HG02885 (cell line): ENCODE measurements at regions not wholly inside any gene's neighbourhood (a gene's known extent, or its start where the extent isn't known, plus 50 kb on each side); places are given as distances from the start of the nearest gene placed in this dataset.
"Not testable (repeated sequence)": the region's sequence is repeated elsewhere in the genome, so short reads cannot be mapped to it uniquely, and the experiment has no call there.

ENCODE experiments used
- ATAC-seq: cut with Tn5 transposase; IDR thresholded peaks from one replicate; pipeline ENCODE4 v1.9.1; 2021; ENCODE audit warnings: mild to moderate bottlenecking; ENCODE audit not compliant: unreplicated experiment, poor library complexity

DNA sequence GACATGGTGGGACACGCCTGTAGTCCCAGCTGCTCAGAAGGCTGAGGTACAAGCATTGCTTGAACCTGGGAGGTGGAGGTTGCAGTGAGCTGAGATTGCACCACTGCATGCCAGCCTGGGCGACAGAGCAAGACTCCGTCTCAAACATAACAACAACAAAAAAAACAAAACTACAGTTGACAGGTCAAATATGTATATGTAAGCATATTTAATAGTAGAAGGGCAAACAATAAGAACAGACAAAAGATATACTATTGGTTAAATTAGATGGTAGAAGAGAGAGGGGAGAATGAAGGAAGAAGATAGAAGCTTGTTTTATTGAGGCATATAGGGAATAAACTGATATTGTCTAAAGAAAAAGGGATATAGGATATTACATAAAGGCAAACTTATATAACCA lies 247.1 kb downstream of the KLF13 start:
- no peak for ATAC-seq

DNA sequence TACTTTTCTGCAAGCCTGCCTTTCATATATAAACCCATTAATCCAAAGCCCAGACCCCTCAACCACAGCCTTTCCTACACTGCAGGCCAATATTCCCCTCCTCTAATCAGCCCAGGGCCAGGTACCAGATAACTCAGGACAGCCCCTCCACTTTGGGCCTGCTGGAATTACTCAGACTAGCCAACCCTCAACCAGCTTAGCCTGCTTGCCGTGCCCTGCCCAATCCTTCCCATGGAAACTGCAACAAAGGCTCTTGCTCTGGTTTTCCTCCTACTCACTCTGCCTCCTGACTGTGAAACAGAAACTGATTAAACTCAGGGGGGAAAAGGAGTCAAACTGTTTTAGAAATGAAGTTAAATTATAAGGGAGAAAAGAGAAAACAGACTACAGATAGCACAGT lies 248.1 kb downstream of the KLF13 start:
- no peak for ATAC-seq

DNA sequence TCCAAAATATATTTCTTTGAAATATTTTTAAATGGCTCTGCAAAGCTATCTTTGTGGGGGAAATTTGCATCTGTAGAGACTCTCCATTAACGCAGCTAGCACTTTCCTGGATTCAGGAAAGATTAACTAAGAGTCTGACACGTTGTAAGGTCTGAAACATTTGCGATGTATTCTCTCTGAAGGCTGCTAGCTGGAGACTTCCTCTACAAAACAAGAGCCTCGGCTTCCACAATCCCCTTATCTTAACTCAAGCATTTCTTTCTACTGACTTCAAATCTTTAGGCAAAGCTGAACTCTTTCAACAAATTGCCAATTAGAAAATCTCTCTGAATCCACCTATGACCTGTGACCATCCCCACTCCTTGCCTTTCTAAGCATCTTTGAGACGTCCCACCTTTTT lies 250.5 kb downstream of the KLF13 start:
- no peak for ATAC-seq

DNA sequence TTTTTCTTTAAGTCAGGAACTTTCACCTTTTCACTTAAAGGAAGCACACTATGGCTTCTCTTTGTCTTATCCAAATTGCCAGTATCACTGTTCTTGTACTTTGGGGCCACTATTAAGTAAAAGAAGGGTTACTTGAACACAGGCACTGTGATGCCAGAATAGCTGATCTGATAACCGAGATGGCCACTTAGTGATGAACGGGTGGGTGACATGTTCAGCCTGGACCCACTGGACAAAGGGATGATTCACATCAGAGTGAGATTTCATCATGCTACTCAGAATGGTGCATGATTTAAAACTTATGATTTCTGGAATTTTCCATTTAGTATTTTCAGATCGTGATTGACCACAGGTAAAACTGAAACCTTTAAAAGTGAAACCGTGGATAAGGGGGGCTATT lies 252.6 kb downstream of the KLF13 start:
- ATAC-seq = no peak

DNA sequence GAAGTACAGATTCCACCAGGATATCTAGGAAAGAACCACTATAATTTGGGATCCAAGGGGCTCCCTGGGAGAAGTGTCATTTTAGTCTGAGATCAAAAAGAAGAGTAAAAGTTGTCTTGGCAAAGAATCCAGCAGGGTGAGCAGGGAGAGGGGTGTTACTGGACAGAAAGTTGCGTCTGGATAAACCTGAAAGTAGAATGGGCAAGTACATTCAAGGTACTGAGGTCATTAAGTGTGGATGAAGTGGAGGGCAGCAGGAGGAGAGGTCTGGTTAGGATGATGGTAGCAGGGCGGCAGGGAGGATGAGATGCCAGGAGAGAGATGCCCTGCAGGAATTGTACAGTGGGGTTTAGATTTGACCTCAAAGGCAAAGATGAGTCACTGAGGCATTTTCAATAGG lies 253.3 kb downstream of the KLF13 start:
- ATAC-seq = no peak

DNA sequence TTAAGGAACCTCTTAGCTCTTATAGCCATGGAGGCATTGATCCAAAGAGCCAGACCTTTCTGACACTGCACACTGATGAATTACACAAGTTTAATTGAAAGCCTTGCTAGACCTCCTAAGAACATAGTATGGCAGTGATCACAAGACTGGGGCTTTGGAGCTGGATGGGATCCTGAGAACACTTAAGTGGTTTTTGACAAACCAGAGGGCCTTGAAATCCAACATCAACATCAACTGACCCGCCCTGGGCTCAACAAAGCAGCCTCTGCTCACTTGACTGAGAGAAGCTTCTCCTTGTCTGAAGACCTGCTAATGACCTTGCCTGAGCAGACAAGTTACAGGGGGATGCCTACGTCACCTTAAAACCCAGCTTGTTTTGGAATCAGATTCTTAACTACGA lies 257.6 kb downstream of the KLF13 start:
- no peak for ATAC-seq

DNA sequence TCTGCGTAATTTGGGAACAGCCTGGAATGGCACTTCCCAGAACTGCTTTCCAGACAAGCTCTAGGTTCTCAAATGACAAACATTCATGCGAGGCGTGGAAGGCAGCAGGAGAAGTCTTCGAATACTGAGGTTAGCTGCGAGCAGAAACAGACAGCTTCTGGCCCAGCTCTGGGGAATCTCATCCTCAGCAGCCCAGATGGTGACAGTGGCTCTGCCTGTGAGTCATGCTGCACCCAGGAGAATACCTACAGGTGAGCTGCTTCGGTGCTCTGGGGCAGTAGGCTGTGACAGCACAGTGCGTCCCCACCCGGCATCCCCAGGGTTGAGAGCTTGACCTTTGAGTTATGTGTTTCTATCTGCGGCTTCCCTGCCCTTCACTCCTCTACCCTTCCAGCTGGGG lies 258.6 kb downstream of the KLF13 start:
- no peak for ATAC-seq

DNA sequence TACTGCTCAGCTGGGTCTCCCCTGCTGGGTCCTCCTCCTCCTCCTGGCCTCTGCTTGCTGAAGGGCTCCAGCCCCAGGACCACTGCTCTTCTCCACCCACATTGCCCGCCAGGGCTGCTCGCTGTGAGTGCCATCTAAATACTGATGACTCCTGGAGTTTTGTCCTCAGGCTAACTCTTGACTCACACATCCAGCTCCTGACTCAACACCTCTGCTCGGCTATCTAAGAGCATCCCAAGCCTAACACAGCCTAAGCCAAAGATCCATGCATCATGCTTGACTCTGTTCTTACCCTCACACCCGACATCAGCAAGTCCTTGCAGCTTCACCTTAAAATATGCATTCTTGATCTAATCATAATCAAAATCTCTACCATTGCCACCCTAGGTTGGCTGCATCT lies 260.2 kb downstream of the KLF13 start:
- ATAC-seq = no peak

DNA sequence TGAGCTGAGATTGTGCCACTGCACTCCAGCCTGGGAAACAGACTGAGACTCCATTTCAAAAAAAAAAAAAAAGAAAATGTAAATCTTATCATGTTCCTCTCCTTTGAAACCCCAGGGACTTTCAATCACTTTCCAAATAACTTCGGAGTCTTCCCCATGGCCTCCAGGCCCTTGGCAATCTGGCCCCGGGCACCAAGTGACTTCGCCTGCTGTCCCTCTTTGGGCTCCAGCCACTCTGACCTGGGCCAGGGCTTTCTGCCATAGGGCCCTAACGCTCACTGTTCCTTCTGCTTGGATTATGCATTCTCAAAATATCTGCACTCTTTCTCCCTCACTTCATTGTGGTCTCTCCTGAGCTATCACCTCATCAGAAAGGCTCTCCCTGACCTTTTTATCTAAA lies 260.9 kb downstream of the KLF13 start:
- no peak for ATAC-seq

DNA sequence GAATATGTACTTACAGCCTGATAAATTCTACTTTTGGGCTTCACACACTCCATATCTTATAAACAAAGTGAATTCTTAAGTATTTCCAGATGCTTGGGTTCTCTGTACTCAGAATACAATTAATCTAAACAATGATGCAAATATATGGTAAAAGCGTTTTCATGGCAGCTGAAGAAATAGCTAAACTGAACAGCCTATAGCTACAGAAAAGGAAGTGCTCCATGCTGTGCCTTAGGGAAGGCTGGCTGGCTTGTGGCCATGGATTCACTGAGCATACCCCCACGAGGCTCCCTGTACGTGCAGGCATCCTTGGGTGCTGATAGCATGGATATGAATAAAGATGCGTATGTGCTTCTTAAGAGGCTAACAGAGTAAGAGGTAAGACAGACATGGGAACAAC lies 264.0 kb downstream of the KLF13 start:
- no peak for ATAC-seq

DNA sequence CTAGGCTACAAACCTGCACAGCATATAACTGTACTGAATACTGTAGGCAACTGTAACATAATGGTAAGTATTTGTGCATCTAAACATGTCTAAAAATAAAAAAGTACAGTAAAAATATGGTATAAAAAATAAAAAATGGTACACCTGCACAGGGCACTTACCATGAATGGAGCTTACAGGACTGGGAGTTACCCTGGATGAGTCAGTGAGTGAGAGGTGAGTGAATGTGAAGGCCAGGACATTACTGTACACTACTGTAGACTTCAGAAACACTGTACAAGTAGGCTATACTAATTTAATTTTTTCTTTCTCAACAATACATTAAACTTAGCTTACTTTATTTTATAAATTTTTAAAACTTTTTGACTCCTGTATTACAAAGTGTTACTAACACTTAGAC lies 265.3 kb downstream of the KLF13 start:
- no peak for ATAC-seq

DNA sequence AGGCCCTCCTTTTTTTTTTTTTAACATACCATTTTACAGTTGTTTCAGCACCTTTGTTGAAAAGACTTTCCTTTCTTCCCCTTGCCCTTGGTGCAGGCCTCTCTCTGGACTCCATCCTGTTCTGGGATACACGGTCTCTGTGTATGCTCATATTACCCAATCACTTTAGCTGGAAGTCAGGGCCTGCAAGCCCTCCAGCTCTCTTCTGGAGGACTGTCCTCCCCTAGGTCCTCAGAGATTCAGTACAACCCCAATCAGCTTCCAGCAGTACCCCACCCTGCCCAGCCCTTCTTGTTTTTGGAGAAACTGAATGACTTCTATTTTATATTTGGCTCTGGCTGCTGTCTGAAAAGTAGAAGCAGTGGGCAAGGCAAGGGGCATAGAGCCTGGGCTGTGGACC lies 270.8 kb downstream of the KLF13 start:
- no peak for ATAC-seq

DNA sequence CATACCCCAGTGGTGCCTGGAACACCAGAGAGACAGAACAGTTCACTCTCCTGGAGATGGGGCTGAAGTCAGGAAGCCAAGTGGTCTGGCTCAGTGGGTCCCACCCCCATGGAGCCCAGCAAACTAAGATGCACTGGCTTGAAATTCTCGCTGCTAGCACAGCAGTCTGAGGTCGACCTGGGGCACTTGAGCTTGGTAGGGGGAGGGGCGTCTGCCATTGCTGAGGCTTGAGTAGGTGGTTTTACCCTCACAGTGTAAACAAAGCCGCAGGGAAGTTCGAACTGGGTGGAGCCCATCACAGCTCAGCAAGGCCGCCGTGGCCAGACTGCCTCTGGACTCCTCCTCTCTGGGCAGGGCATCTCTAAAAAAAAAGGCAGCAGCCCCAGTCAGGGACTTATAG lies 272.0 kb downstream of the KLF13 start:
- ATAC-seq = no peak

DNA sequence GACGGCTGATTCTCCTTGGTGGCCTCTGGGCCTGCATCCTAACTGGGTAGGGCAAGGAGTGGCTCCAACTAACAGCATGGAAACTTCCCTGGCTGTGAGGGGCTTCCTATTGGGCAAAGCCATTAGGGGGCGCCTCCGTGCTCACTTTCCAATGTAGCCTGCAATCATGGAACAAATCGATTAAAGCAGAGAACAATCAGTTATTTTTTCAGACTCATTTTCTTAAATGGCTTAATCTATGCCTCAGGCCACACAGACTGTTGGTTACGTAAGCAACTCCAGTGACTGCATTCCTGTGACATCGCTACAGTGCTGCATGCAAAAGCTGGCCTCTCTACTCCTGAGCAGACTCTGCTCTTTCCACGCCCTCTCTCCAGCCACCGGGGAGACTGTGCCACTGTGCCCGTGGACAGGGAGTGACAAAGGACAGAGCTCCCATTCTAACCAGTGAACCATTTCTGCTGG lies 278.9 kb downstream of the KLF13 start:
- ATAC-seq = no peak

DNA sequence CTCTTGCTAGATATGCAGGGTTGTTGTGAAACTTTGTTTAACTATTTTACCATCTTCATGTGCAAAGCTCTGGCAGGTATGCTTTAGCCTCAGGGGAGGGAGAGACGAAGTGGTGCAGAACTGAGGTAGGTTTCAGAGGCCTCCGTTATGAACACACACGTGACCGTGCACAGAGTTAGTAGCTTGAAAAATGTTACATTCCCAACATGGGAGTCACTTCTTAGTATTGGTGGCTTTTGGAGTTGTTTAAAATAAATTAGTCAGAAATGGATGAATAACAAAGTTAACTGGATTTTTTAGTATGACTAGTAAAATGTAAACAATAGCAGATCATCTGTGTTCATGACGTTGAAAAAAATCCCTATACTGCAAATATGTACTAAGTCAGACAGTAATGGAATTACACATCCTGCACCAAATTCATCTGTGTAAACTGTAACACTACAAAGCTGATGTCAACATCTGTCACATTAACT lies 279.6 kb downstream of the KLF13 start:
- no peak for ATAC-seq

DNA sequence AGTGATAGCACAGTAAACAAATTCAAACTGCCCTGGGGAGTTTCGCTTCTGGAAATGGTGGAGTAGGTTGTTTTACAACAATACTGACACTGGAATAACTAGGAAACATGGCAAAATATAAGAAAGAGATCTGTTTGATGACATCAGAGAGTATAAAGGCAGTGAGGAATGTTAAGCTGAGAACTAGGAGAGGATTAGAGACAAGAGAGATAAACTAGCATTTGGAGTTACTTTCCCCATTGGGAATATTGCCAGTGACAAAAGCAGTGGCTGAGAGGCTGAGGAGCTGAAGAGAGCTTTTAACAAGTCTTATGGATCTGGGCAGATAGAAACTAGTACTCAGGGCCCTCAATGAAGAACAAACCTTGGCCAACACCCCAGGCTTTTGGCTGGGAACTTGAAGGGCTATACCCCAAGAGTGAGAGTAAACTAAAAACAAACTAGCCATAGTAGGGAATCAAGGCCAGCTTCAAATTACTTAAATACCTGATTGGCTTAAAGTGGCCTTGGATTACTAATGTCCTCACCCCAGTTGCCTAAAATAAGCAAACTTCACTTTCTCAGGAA lies 280.4 kb downstream of the KLF13 start:
- no peak for ATAC-seq

DNA sequence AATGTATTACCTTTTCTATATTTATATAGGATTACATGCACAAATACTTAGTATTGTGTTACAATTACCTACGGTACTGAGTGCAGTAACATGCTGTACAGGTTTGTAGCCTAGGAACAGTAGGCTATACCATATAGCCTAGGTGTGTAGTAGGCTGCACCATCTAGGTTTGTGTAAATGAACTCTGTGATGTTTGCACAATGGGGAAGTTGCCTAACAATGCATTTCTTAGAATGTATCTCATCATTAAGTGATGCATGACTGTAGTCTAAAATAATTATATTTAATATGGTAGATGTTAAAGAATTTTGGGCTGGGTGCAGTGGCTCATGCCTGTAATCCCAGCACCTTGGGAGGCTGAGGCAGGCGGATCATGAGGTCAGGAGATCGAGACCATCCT lies 281.0 kb downstream of the KLF13 start:
- no peak for ATAC-seq

DNA sequence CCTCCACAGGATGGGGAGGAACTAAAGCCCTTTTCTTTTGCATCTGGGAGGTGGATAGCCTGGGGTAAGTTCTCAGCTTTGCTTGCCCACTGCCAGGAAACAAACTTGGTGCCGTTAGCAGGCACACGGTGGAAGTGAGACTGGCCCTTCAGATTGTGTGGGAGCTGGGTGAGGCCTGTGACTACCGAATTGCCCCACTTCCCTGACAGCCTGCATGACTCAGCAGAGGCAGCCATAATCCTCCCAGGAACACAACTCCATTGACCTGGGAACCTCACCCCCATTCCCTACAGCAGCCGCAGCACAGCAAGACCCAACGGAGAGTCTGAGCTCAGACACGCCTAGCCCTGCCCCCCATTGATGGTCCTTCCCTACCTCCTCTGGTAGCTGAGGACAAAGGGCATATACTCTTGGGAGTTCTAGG lies 282.6 kb downstream of the KLF13 start:
- no peak for ATAC-seq

DNA sequence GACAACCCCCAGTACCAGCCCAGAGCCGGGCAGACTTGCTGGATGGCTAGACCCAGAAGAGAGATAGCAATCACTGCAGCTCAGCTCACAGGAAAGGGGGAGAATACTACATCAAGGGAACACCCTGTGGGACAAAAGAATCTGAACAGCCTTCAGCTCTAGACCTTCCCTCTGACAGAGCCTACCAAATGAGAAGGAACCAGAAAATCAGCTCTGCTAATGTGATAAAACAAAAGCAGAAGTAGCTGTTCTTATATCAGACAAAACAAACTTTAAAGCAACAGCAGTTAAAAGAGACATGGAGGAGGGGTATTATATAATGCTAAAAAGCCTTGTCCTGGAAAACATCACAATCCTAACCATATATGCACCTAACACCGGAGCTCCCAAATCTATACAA lies 283.3 kb downstream of the KLF13 start:
- ATAC-seq = no peak

DNA sequence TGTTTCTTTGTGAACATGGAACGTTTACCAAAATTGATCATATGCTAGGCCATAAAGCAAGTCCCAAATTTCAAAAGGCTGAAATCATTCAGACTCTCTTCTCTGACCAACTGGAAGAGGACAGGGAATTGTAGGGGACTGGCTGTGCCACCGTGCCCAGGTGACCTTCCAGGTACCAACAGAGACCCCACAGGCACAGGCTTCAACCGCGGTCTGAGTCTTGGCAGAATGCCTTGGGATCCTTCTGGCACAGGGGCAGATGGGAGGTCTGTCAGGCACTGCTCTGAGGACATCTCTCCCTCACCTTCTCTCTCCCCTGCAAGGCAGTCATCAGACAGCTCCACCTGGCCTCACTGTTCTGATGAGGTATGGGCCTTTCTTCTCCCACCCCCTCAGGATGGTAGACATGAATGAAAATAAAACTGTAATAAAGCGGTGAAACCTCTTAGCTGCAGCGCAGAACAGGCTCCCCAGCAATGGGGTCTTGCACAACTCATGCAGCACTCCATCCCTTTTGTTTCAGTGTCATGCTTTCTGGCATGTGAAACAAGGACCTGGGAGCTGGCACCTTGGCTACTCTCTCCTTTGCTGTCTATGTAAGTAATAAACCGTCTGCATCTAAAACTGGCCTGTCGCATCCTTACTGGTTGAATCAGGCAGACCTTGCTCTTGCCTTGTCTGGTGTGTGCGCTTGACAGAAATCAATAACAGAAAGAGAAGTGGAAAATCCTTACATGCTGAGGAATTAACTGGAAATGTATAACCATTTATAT lies 289.2 kb downstream of the KLF13 start:
- ATAC-seq = no peak

DNA sequence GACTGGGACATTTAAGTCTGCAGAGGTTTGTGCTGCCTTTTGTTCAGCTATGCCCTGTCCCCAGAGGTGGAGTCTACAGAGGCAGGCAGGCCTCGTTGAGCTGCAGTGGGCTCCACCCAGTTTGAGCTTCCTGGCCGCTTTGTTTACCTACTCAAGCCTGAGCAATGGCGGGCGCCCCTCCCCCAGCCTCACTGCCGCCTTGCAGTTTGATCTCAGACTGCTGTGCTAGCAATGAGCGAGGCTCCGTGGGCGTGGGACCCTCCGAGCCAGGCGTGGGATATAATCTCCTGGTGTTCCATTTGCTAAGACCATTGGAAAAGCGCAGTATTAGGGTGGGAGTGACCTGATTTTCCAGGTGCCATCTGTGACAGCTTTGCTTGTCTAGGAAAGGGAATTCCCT lies 296.7 kb downstream of the KLF13 start:
- not testable (repeated sequence) for ATAC-seq

DNA sequence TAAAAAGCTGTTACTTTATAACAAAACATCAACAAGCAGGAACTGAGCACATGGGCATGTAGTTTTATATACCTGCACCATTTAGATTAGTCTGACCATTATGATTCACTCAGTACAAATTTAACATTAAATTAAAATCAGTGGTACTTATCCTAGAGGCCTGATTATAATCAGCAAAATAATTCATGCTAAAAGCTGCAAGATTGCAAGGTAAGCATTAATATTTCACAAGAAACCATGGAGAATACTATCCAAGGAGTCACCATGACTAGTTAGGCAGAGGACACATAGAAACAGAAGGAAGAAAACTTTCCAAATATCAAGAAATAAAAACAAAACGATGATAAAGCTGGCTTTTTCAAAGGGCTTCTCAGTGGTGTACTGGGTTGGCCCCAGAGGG lies 297.5 kb downstream of the KLF13 start:
- not testable (repeated sequence) for ATAC-seq
